GM19240 (cell line): ENCODE measurements at regions not wholly inside any gene's neighbourhood (a gene's known extent, or its start where the extent isn't known, plus 50 kb on each side); places are given as distances from the start of the nearest gene placed in this dataset.

Experiments used
- DNase-seq: peaks from one replicate; pipeline ENCODE4 v3.0.0; 2011; ENCODE audit warnings: low spot score; ENCODE audit not compliant: insufficient read length

DNA sequence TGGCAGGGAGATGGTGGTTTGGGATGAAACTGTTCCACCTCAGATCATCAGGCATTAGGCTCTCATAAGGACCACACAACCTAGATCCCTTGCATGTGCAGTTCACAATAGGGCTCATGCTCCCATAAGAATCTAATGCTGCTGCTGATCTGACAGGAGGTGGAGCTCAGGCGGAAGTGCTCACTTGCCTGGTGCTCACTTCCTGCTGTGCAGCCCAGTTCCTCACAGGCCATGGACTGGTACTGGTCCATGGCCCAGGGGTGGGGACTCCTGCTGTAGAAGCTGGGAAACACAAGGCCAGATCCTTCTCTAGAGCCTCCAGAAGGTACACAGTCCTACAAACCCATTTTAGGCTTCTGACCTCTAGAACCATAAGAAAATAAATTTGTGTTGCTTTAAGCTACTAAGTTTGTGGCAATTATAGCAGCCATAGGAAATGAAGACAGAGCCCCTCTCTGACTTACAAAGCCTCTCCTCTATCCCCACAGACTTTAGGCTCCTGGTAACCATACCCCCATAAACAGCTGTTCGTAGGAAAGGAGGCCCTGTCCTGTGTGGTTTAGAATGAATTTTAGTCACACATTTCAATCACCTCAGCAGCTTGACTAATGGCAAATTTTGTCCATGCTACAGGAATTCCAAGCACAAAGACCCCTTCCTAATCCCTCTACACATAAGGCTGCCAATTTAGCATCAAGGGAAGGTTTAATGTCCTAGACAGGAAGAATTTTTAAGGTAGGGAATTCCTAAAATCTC, 206.1 kb upstream of the PHYHIPL start:
- no peak for DNase-seq

- no peak for DNase-seq
These were observed 205.2 kb upstream of the PHYHIPL start for GRCh38 chr10:58971211-58971610.

DNA sequence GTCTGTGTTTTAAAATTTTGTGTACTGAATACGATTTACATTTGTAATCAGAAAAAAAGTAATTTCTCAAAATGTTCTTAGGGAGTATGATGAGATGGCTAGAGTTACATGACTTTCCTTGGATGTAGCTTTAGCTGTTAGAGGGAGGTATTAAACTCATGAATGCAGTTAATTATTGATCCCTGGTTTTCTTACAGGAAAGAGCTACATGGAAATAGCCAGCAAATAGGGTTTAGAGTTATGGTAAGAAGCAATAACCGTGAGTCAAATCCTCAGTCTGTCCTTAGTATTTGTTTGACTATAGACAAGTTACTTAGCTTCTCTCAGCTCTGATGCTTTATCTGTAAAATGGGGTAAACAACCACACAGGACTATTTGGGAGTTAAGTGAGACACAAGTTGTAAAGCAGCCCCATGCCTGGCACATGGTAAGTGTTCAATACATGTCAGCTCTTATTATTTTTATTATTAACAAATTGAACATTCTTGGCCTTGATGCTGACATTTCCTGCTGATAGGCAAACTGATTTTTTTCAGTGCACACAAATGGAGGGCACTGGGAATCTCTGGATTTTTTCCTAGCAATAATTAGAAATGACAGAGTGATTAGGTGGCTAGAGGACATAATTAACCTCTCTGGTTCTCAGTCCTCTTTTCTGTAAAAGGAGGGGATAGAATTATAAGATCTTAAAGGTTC, 204.5 kb upstream of the PHYHIPL start:
- no peak for DNase-seq

DNA sequence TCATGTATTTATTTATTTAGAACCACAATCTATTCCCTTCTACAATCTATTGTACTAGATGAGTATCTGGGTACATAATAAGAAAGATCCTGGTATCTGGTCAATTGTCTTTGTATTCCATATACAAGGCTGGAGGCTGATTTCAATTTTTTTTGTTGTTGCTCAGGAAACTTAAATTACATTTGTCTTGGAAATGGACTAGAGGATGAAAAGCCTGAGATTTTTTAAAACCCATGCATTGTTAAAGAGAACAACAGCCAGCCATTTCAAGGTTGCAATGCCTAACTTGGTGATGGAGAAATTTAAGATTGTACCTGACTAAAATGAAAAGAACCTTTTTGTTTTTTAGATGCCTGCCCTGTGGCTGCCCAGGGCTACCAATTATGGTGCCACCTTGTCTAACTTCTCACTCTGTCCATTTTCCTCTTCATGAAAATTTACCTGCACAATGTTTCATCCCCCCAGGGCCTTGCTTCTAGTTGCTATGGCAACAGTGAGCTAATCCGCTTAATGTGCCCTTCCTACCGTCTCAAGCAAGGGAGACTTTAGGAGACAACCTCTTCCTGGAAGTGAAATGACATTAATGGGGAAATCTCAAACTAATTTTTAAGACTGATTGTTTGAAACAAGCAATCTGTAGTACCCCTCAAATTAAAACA, 203.7 kb upstream of the PHYHIPL start:
- DNase-seq: no peak

GRCh38 chr10:58973235-58973595, 203.2 kb upstream of the PHYHIPL start:
- no peak for DNase-seq

DNA sequence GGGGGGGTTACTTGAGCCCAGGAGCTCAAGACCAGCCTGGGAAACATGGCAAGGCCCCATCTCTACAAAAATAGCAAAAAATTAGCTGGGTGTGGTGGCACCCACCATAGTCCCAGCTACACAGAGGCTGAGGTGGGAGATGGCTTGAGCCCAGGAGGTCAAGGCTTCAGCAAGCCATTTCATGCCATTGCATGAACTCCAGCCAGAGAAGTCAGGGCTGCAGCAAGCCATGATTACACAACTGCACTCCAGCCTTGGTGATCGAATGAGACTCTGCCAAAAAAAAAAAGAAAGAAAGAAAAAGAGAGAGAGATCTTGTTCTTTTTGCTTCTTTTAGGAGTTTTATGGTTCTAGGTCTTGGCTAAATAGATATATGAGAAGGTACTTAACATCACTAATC, 200.2 kb upstream of the PHYHIPL start:
- no peak for DNase-seq

DNA sequence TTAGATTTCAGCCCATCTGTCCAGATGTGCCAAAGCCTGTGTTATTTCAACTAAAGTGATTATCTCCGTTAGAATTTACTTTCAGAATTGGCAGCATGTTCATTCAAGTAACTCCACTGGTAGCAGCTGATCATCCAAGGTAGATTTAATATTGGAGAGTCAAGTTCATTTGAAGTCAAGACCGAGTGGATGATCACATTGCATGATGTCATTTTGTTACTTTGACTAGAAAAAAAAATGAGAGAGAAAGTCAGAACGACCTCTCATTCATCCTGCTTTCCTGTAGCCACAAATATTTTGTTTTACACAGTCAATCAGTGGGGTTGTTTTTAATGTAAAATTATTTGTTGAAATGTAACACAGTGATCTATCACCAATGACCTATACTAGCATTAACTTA, 196.7 kb upstream of the PHYHIPL start:
- DNase-seq: no peak

DNA sequence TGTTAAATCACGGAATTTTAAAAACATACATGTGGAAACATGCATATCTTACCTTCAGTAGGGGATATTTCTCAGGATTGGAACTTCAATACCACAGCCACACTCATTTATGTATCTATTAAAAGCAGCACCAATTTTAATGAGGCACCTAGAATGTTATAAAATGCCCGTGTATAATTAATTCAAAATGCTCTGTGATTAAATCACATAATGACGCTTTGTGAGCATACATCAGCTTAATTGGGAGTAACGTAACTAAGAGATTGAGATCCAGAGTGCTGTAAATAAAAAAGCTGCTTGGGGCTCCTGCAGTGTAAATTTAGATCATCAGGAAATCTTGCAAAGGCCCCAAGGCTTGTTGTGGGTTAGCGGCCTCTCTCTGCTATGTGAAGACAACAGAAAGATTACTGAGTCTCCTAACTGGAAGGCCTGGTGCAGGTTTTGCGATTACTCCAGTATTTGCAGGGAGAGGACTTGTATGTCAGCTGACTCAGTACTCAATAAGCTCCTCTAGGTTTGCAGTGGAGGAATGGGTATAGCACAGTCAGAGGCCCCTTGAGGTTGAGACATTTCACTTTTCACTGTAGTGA, 195.5 kb upstream of the PHYHIPL start:
- no peak for DNase-seq

GRCh38 chr10:58981846-58982245, 194.6 kb upstream of the PHYHIPL start:
- no peak for DNase-seq

GRCh38 chr10:58982470-58983239, 193.8 kb upstream of the PHYHIPL start:
- DNase-seq: no peak

DNA sequence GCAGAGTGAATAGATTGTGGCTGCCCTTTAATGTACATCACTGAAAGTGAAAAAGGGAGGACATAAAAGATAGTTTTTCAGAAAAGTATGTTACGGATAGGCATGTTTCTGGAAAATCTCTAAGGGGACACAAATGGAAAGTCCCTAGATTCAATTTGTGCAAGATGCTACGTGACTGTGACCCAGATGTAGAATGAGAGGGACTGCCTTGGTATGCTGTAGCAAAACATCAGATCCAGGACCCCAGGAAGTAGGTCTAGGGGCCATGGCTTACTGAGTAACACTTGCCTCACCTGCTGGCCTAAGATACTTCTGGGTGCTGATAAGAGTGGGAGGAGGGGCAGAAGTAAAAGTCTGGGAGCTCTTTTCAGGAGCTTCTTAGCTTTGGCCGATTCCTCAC, 191.2 kb upstream of the PHYHIPL start:
- DNase-seq: no peak

DNA sequence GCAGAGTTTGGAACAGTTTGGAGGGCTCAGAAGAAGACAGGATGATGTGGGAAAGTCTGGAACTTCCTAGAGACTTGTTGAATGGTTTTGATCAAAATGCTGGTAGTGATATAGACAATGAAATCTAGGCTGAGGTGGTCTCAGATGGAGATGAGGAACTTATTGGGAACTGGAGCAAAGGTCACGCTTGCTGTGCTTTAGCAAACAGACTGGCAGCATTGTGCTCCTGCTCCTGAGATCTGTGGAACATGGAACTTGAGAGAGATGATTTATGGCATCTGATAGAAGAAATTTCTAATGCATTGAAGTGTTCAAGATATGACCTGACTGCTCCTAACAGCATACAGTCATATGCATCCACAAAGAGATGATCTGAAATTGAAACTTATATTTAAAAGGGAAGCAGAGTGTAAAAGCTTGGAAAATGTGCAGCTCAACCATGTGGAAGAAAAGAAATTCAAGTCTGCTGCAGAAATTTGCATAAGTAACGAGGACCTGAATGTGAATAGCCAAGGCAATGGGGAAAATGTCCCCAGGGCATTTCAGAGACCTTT, 186.9 kb upstream of the PHYHIPL start:
- no peak for DNase-seq

GRCh38 chr10:58990693-58991092, 185.8 kb upstream of the PHYHIPL start:
- DNase-seq: no peak

DNA sequence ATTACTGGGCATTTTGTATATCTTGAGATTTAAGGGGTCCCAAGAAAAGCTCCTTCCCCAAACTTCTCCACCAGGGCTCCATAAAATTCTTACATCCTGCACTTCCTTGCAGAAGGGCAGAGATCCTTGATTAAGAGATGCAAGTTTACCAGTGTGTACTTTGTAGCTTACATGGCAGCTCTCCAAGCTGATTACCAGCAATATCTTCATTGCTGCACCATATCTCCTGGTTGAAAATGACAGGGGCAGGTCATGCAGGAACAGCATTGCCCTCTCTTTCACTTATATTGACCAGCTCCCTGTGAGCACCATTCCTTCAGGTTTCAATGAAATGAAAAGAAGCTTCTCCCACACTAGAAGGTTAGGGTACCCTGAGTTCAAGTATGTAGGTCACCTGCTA, 184.6 kb upstream of the PHYHIPL start:
- DNase-seq: no peak

DNA sequence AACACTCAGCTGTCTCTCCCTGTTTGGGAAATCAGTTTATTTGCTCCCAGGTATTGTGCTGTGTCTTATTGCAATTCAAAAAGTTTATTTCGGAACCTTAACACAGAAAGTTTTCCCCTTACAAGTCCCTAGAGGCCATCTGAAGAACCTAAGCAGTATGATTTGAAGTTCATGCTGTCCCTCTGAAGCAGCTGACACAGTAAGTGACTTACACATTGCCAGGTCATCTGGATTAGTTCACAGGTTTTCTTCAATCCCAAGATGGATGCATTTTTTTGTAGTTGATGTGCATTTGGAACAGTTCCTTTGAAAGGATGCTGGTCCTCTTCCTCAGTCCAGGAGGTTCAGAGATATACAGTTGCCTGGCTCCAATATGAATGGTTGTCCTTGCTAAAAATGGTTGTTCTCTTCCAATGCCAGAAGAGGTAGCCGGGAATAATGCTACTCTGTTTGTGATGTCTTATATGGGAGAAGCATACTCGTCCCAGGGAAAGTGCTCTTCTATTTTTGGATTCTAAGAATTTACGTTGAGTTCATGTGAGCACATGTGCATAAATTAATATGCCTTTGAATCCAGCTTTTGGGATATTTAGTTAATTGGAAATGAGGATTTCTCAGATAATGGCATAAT, 183.5 kb upstream of the PHYHIPL start:
- no peak for DNase-seq

DNA sequence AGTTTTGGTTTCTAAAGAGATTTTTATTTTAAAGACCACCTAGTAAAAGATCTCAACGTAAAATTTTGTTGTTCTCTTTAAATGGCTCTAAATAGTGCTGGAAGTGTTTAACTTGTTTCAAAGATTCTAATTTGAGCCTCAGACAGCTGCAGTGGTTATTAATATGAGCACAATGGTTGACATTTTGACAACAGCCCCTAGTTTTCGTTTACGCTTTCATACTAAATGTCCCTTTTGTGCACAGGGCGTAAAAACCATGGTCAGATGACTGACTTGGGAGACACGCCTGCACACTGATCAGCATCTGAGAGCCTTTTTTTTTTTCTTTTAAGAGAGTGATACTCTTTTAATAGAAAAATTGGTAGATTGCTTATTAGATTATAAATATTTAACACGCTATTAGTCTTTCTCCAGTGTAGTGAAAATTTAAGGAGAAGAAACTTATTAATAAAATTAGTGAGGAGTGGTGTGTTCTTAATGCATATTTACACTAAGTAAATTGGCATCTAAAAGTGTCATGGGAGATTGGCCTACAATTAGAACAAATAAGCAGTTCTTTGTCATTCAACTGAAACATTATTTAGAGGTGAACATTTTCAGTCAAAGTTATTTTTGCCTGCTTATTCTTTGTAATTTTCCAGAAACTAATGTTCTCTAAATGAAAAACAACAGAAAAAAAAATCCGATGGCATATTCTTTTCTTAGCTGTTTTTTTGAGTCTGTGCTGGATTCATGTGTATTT, 182.8 kb upstream of the PHYHIPL start:
- no peak for DNase-seq

- no peak for DNase-seq
These were observed 182.0 kb upstream of the PHYHIPL start for GRCh38 chr10:58994226-58995057.

- no peak for DNase-seq
These were observed 181.3 kb upstream of the PHYHIPL start for GRCh38 chr10:58995058-58995596.

DNA sequence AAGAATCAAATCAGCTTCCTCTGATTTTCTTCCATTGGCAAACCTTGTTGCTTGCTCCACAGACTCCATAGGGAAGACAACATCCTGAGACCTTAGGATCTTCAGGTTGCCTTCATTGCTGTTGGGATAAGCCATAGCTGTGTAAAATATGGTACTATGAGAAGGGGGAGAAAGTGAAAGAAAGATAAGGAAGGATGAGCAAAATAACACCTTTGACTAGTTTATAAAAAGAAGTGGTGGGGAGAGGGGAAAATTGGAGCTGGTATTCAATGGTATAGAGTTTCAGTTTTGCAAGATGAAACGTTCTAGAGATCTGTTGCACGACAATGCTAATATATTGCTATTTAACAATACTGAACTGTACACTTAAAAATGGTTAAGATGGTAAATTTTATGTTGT, 180.4 kb upstream of the PHYHIPL start:
- DNase-seq: no peak
